Right lobe of liver (tissue), 6 donors: ENCODE measurements at regions not wholly inside any gene's neighbourhood (a gene's known extent, or its start where the extent isn't known, plus 50 kb on each side); places are given as distances from the start of the nearest gene placed in this dataset.

Experiments
- ATAC-seq, 4 donors: fragments of 200-7000 bp; cut with Tn5 transposase; one replicate each; pipeline ENCODE4 v1.9.1; 2020; ENCODE audit warnings: mild to moderate bottlenecking in 4 of 4, moderate library complexity in 4 of 4
- DNase-seq, 3 donors: peaks; one replicate each; pipeline ENCODE4 v3.0.0-alpha.2; 2020
- H3K27ac ChIP-seq, 3 donors: fragments of 200-600 bp; one replicate each; pipeline ENCODE4 v1.8.0; 2022
- H3K27me3 ChIP-seq, 2 donors: fragments of 200-600 bp; one replicate each; pipeline ENCODE4 v1.8.0; 2022
- H3K36me3 ChIP-seq, 4 donors: fragments of 200-600 bp; sonication (generic) in 1 of 4; one replicate each; pipeline versions ENCODE4 v1.5.1 to v1.8.0; 2017 to 2022; ENCODE audit warnings: control low read depth in 1 of 4
- H3K4me1 ChIP-seq, 4 donors: fragments of 200-600 bp; sonication (generic) in 1 of 4; one replicate each; pipeline versions ENCODE4 v1.5.1 to v1.8.0; 2017 to 2022; ENCODE audit warnings: control low read depth in 1 of 4
- H3K4me3 ChIP-seq, 3 donors: fragments of 200-600 bp; one replicate each; pipeline ENCODE4 v1.8.0; 2022
- H3K9me3 ChIP-seq, 4 donors: fragments of 200-600 bp; sonication (generic) in 1 of 4; one replicate each; pipeline versions ENCODE4 v1.5.1 to v1.8.0; 2017 to 2022; ENCODE audit warnings: control low read depth in 1 of 4
- CTCF ChIP-seq, 4 donors: fragments of 200-600 bp in 3 of 4; fragments of 450-650 bp in 1 of 4; IDR thresholded peaks; one replicate each; pipeline versions ENCODE4 v1.5.1 to v1.8.0; 2016 to 2022; ENCODE audit warnings: antibody characterized with exemption in 4 of 4, mild to moderate bottlenecking in 2 of 4
- POLR2A ChIP-seq: fragments of 450-650 bp; IDR thresholded peaks from one replicate; pipeline ENCODE4 v1.6.1; 2017; ENCODE audit warnings: antibody characterized with exemption, mild to moderate bottlenecking
- WGBS: methylation state at CpG from one replicate; pipeline ENCODE4 v1.1.6; 2018; ENCODE audit warnings: low coverage, low lambda C conversion rate; ENCODE audit not compliant: insufficient coverage; ENCODE audit errors: missing lambda C conversion rate; 5-methylcytosine and 5-hydroxymethylcytosine counted together
- intact Hi-C, 2 donors: fragments of 100-400 bp; cut with DNase I; formaldehyde crosslinking; loops; one replicate each; pipeline versions ENCODE4 v1.11.2 to v1.14.1; 2022
- donor health status: DM: no; HTN: yes; CAD: no.
- donor health status: DM: no; HTN: no; CAD: no.
- donor health status: DM: no; HTN: no; CAD: no.
- donor health status: DM: no; HTN: yes; CAD: no.
- donor health status: DM: no; HTN: yes; CAD: no.

GRCh38 chr2:207320381-207321159, 154.8 kb upstream of the KLF7 start:
- Histone ChIP-seq H3K27me3 (no peaks in the 10 kb centered on the region), H3K9me3 (no peaks in the 10 kb centered on the region), H3K36me3 (no peaks in the 10 kb centered on the region), H3K27ac (no peak overlapping the region), H3K4me1 (peaks cover 0 to 10% (median 0%) of the 10 kb centered on the region in 4 donors), H3K4me3 (no peak overlapping the region)
- intact Hi-C loops, result no loop called here
- no peak for TF ChIP-seq POLR2A
- no peak for TF ChIP-seq CTCF (IDR thresholded peaks at IDR 0.05)
- ATAC-seq, result no peak
- DNase-seq, result no peak
- 59% methylated on average over 5 of the region's 5 CpGs for WGBS

GRCh38 chr2:207321514-207321913, 155.8 kb upstream of the KLF7 start:
- Histone ChIP-seq H3K36me3 (no peaks in the 10 kb centered on the region), H3K27me3 (no peaks in the 10 kb centered on the region), H3K4me1 (peaks cover 0 to 10% (median 0%) of the 10 kb centered on the region in 4 donors), H3K27ac (no peak overlapping the region), H3K4me3 (no peak overlapping the region), H3K9me3 (no peaks in the 10 kb centered on the region)
- ATAC-seq, result no peak
- TF ChIP-seq CTCF (IDR thresholded peaks at IDR 0.05) (no peak), POLR2A (no peak)
- DNase-seq, result no peak
- WGBS, result 64% methylated on average over 1 of the region's 1 CpG
- intact Hi-C loops, result no loop called here

GRCh38 chr2:207324001-207324400, 158.3 kb upstream of the KLF7 start:
- WGBS, result 80% methylated on average over 1 of the region's 1 CpG
- DNase-seq (no peak), ATAC-seq (no peak)
- no peak overlapping the region for H3K27ac ChIP-seq
- no peaks in the 10 kb centered on the region for H3K9me3 ChIP-seq
- intact Hi-C loops, result no loop called here
- TF ChIP-seq POLR2A, result no peak
- TF ChIP-seq CTCF (IDR thresholded peaks at IDR 0.05), result no peak
- no peaks in the 10 kb centered on the region for H3K36me3 ChIP-seq
- no peaks in the 10 kb centered on the region for H3K27me3 ChIP-seq
- H3K4me3 ChIP-seq, result no peak overlapping the region
- no peaks in the 10 kb centered on the region for H3K4me1 ChIP-seq

- no peak overlapping the region for H3K27ac ChIP-seq
- no peak for ATAC-seq
- DNase-seq, result no peak
- WGBS, result 50% methylated on average over 1 of the region's 1 CpG
- H3K27me3 ChIP-seq, result no peaks in the 10 kb centered on the region
- no peaks in the 10 kb centered on the region for H3K9me3 ChIP-seq
- TF ChIP-seq CTCF (IDR thresholded peaks at IDR 0.05), result no peak
- TF ChIP-seq POLR2A, result no peak
- intact Hi-C loops, result no loop called here
- H3K4me1 ChIP-seq, result no peaks in the 10 kb centered on the region
- H3K36me3 ChIP-seq, result no peaks in the 10 kb centered on the region
- H3K4me3 ChIP-seq, result no peak overlapping the region
These were observed 161.8 kb upstream of the KLF7 start for GRCh38 chr2:207327513-207327912.
